Activated naive CD4-positive, alpha-beta T cell treated with anti-CD3 and anti-CD28 coated beads, Interleukin-2, amount 50 U/mL, for 24 hours (primary cell): ENCODE measurements at regions not wholly inside any gene's neighbourhood (a gene's known extent, or its start where the extent isn't known, plus 50 kb on each side); places are given as distances from the start of the nearest gene placed in this dataset.

Experiments used
- H3K27ac Mint-ChIP-seq: one replicate; pipeline ENCODE4 v1.8.0; 2021; ENCODE audit warnings: mild to moderate bottlenecking, mixed read lengths
- H3K27me3 Mint-ChIP-seq: one replicate; pipeline ENCODE4 v1.8.0; 2021; ENCODE audit warnings: mixed read lengths
- H3K36me3 Mint-ChIP-seq: one replicate; pipeline ENCODE4 v1.8.0; 2021; ENCODE audit warnings: mixed read lengths
- H3K4me1 Mint-ChIP-seq: one replicate; pipeline ENCODE4 v1.8.0; 2021; ENCODE audit warnings: mixed read lengths
- H3K4me3 Mint-ChIP-seq: one replicate; pipeline ENCODE4 v1.8.0; 2021; ENCODE audit warnings: mild to moderate bottlenecking, mixed read lengths
- H3K9me3 Mint-ChIP-seq: one replicate; pipeline ENCODE4 v1.8.0; 2021; ENCODE audit warnings: mixed read lengths

DNA sequence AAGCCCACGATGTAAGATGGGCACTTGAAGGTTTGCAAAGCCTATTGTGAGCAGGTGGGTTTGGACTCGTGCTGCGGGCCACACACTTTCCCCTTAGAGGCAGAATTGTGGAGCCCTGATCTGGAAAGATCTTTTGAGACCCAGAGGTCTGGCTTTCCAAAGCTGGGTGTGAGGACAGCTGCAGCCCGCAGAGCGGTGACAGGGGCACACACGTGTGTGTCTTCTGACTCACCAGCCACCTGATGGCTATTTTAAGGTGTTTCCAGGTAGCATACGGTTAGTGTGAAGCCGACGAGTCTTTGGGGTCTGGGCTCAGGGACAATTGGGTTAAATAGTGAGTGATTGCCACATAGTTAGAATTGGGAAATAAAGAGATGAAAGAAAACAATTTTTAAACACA is 108.9 kb upstream of the GSE1 start:
- Mint-ChIP-seq H3K9me3 (no peaks in the 10 kb centered on the region), H3K4me1 (no peaks in the 10 kb centered on the region), H3K36me3 (no peaks in the 10 kb centered on the region), H3K4me3 (no peak overlapping the region), H3K27me3 (no peaks in the 10 kb centered on the region), H3K27ac (no peak overlapping the region)

DNA sequence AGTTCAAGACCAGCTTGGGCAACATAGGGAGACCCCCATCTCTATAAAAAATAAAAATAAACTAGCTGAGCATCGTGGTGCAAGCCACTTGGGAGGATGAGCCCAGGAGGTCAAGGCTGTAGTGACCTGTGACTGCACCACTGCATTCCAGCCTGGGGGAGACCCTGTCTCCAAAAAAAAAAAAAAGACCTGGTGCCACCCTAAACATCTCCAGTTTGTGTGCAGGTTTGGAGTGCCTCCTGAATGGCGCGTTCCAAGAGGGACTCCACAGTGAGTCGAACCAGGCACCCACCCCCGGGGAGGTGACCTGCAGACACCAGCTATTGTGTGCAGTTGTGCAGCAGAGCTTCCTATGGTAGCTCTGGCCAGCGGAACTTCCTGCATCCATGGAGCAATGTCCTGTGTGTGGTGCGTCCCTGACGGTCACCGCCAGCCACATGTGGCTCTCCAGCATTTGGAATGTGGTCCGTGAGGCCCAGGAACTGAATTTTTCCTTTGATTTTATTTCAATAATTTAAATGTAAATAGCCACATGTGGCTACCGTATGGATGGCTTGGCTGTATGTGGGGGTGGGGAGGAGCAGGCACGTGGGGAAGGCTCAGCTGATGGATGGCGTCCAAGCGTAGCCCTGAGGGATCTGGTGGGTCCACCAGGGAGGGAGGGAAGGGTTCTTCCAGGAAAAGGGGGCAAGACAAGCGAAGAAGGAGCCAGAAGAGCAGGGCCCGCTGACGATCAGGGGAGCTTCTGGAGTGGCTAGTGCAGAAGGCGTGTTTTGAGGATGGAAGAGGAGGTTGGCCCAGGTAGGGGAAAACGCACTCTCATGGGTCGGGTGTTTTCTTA is 107.1 kb upstream of the GSE1 start:
- Mint-ChIP-seq H3K4me3 (no peak overlapping the region), H3K27ac (no peak overlapping the region), H3K27me3 (no peaks in the 10 kb centered on the region), H3K9me3 (no peaks in the 10 kb centered on the region), H3K36me3 (no peaks in the 10 kb centered on the region), H3K4me1 (no peaks in the 10 kb centered on the region)

DNA sequence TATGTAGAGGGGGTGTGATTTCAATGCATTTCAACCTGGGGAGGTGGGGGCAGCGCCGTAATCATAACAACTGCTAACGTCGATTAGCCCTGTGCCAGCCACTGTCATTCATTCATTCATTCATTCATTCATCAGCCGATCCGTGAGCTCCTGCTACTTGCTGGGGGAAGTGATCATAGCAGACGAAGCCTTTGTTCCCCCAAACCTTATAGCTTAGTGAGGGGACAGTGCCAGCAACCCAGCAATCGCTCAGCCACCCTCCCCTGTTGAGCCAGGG is 106.5 kb upstream of the GSE1 start:
- H3K36me3 Mint-ChIP-seq: no peaks in the 10 kb centered on the region
- no peak overlapping the region for H3K27ac Mint-ChIP-seq
- no peaks in the 10 kb centered on the region for H3K27me3 Mint-ChIP-seq
- H3K4me3 Mint-ChIP-seq: no peak overlapping the region
- H3K4me1 Mint-ChIP-seq: no peaks in the 10 kb centered on the region
- no peaks in the 10 kb centered on the region for H3K9me3 Mint-ChIP-seq

DNA sequence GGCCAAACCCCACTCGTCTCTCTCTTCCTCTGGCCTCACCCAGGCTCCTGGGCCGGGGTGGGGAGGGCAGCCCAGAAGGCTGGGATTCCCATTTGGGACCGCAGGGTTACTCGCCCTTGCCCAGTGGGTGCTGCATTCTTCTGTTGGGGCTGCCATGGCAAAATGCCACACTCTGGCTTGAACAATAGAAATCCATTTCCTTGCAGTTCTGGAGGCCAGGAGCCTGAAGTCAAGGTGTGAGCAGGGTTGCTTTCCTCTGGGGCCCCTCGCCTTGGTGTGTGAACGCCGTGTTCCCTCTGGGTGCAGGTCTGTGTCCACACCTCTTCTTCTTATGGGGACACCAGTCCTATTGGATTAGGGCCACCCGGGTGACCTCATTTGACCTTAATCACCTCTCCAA is 105.8 kb upstream of the GSE1 start:
- Mint-ChIP-seq H3K36me3 (no peaks in the 10 kb centered on the region), H3K9me3 (no peaks in the 10 kb centered on the region), H3K27ac (no peak overlapping the region), H3K4me1 (no peaks in the 10 kb centered on the region), H3K27me3 (no peaks in the 10 kb centered on the region), H3K4me3 (no peak overlapping the region)

DNA sequence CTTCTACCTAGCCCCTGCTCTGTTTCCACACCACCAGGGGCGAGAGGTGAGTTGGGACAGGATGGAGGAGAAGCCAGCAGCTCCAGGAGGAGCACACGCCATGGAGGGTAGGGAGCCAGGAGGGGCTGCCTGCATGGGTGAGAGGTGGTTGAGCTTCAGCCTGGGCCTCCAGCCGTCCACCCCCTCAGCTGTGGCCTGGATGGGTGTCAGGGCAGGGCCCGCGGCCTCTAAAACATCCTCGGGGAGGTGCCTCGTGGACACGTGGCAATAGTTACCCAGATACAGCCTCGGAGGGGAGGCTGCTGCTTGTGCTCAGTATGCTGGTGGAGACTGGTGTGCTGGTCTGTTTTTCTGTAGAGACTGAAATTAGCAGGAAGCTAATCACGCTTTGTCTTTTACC is 104.7 kb upstream of the GSE1 start:
- H3K36me3 Mint-ChIP-seq: no peaks in the 10 kb centered on the region
- no peak overlapping the region for H3K4me3 Mint-ChIP-seq
- no peaks in the 10 kb centered on the region for H3K9me3 Mint-ChIP-seq
- no peak overlapping the region for H3K27ac Mint-ChIP-seq
- no peaks in the 10 kb centered on the region for H3K4me1 Mint-ChIP-seq
- H3K27me3 Mint-ChIP-seq: no peaks in the 10 kb centered on the region

DNA sequence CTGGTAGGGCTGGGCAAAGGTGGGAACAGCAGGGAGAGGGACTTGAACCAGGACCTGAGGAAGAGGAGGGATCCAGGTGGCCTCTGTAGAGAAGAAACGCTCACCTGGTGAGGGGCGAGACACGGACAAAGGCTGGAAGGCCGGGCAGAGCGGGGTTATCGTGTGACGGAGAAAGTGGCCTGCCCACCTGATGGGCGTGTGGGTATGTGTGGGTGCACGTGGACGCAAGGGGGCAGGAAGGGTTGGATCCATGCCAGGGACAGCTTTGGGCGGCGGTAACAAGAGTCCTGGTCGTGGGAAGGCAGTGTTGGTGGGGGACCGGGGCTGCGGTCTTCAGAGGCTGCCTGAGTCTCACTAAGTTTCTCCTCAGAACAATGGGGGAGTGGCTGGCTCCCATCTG is 104.1 kb upstream of the GSE1 start:
- no peaks in the 10 kb centered on the region for H3K9me3 Mint-ChIP-seq
- H3K4me1 Mint-ChIP-seq: no peaks in the 10 kb centered on the region
- no peaks in the 10 kb centered on the region for H3K27me3 Mint-ChIP-seq
- H3K36me3 Mint-ChIP-seq: no peaks in the 10 kb centered on the region
- H3K4me3 Mint-ChIP-seq: no peak overlapping the region
- H3K27ac Mint-ChIP-seq: no peak overlapping the region

DNA sequence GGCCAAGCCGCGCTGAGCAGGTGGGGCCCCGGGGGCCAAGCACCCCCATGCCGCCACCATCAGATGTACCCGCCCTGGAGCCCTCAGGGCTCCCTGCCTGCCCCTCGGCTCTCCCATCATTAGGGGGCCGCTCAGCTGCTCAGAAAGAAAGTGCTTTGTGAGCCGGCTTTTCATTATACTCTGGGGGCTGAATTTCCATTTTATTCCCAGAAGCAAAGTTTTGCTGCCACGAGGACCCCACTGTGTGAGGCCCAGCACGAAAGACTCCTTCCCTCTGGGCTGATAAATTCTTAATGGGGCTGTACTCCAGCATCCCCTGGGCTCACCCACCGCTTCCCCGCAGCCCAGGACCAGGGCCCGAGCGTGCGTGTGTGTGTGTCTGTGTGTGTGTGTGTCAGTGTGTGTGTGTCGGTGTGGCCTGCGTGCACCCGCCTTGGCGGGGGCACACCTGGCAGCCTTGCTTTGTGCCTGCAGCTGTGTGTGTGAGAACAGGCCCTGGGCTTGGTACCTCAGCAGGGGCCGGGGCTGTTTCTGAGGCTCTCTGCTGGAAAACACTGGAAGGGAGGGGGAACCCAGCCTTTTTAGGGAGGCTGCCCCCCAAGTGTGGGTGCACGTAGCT is 103.0 kb upstream of the GSE1 start:
- no peak overlapping the region for H3K27ac Mint-ChIP-seq
- no peaks in the 10 kb centered on the region for H3K9me3 Mint-ChIP-seq
- no peaks in the 10 kb centered on the region for H3K36me3 Mint-ChIP-seq

DNA sequence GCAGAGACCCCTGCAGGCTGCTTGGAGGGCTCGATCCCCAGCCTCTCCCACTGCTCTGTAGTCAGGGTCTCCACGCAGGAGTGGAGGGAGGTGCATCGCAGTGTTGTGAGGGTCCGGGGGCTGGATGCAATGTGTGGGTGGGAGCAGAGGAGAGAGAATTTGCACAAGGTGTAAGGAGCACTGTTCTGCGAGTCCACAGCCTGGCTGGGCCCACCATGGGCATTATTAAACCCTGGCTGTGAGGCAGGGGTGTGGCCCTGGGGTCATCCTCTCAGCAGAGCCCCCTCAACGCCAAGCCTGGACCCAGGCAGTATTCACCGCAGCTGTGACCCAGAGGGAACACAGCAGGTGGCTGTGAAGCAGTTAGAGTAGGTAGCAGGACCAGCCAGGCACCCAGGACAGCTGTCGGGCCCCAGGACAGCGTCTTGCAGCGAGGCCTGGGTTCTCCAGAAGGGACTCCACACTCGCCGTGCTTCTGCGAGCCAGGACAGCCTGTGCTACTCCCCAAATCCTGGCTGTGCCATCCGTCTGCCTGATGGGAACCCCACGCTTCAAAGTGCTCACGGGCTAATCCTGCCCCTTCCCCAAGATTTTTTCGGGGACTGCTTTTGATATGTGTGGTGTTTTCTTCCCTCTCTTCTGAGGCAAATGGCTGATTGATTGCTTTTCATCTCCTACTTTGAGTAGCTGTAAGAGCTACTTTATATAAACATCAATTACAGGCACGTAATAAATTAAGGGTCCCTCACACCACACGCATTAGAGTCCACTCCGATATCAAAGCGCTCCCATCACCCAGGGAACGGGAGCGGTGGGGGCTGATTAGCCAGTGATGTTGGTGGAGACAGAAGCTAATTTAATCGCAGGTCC is 100.9 kb upstream of the GSE1 start:
- no peak overlapping the region for H3K4me3 Mint-ChIP-seq
- H3K36me3 Mint-ChIP-seq: no peaks in the 10 kb centered on the region
- H3K27ac Mint-ChIP-seq: no peak overlapping the region
- no peaks in the 10 kb centered on the region for H3K27me3 Mint-ChIP-seq
- no peaks in the 10 kb centered on the region for H3K9me3 Mint-ChIP-seq
- no peaks in the 10 kb centered on the region for H3K4me1 Mint-ChIP-seq

More for the DNA sequence above, 103.0 kb upstream of the GSE1 start:
- Mint-ChIP-seq H3K27me3 (no peaks in the 10 kb centered on the region), H3K4me1 (no peaks in the 10 kb centered on the region), H3K4me3 (no peak overlapping the region)

DNA sequence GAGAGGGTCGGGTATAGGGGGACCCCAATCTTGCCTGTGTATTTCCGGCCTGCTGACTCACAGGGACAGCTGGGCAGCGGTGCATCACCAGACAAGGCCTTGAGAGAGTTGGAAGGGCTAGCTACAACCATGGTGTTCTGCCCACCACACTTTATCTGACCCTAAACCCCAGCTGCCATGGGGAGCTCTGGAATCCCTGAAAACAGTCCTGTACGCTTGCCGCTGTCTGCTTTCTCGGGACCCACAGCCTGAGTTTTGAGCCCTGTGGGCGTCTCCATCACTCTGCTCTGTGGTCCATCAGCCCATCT is 100.4 kb upstream of the GSE1 start:
- Mint-ChIP-seq H3K27me3 (no peaks in the 10 kb centered on the region), H3K27ac (no peak overlapping the region), H3K36me3 (no peaks in the 10 kb centered on the region), H3K9me3 (no peaks in the 10 kb centered on the region), H3K4me1 (no peaks in the 10 kb centered on the region), H3K4me3 (no peak overlapping the region)

DNA sequence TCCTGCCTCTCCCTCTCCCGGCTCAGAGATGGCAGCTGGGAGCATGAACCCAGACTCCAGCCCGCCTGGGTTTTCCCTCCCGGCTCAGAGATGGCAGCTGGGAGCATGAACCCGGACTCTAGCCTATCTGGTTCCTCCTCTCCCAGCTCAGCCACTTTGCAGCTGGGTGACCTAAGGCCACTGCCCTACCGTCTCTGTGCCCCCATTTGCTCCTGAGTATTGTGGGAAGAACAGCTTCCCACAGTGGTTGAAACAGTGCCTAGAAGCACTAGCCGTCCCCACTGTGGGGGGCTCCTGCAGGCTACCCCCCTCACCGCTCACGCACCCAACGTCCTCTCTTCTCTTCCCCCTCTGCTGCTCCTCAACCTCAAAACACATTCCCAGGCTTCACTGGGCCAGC is 99.9 kb upstream of the GSE1 start:
- Mint-ChIP-seq H3K36me3 (no peaks in the 10 kb centered on the region), H3K4me1 (no peaks in the 10 kb centered on the region), H3K27ac (no peak overlapping the region), H3K4me3 (no peak overlapping the region), H3K27me3 (no peaks in the 10 kb centered on the region), H3K9me3 (no peaks in the 10 kb centered on the region)

DNA sequence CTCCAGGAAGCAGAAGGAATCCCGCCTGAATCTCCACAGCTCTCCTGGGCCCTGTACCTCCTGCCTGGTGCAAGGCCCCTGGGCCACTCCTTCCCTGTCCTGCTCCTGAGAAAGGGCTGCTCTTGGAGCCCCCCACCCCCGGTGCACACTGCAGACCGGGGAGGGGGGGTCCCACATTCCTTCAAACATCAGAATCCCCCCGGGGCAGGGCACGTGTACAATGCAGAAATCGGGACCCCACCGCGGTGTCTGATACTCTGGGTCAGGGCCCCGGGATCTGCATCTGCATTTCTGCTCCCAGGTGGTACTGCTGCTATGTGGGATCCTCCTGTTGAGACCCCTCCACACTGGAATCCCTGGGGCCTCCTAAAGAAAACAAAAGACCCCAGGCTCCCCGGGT is 99.5 kb upstream of the GSE1 start:
- no peaks in the 10 kb centered on the region for H3K4me1 Mint-ChIP-seq
- no peak overlapping the region for H3K27ac Mint-ChIP-seq
- no peaks in the 10 kb centered on the region for H3K27me3 Mint-ChIP-seq
- H3K4me3 Mint-ChIP-seq: no peak overlapping the region
- no peaks in the 10 kb centered on the region for H3K9me3 Mint-ChIP-seq
- no peaks in the 10 kb centered on the region for H3K36me3 Mint-ChIP-seq

DNA sequence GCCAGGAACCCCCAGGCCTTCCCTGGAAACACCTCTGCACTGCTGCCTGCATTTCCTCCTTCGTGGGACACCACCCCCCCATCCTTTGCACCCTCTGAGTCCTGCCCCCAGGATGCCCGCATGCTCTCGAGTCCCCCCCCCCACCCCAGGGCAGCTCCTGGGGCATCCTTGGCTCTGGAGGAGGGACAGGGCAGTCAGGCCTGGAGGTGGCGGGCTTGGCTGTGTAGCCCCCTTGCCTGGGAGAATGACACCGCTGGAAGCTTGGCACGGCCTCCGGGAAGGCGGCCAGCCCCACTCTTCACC is 98.9 kb upstream of the GSE1 start:
- no peak overlapping the region for H3K4me3 Mint-ChIP-seq
- no peaks in the 10 kb centered on the region for H3K4me1 Mint-ChIP-seq
- H3K27me3 Mint-ChIP-seq: no peaks in the 10 kb centered on the region
- no peaks in the 10 kb centered on the region for H3K9me3 Mint-ChIP-seq
- H3K36me3 Mint-ChIP-seq: no peaks in the 10 kb centered on the region
- no peak overlapping the region for H3K27ac Mint-ChIP-seq

DNA sequence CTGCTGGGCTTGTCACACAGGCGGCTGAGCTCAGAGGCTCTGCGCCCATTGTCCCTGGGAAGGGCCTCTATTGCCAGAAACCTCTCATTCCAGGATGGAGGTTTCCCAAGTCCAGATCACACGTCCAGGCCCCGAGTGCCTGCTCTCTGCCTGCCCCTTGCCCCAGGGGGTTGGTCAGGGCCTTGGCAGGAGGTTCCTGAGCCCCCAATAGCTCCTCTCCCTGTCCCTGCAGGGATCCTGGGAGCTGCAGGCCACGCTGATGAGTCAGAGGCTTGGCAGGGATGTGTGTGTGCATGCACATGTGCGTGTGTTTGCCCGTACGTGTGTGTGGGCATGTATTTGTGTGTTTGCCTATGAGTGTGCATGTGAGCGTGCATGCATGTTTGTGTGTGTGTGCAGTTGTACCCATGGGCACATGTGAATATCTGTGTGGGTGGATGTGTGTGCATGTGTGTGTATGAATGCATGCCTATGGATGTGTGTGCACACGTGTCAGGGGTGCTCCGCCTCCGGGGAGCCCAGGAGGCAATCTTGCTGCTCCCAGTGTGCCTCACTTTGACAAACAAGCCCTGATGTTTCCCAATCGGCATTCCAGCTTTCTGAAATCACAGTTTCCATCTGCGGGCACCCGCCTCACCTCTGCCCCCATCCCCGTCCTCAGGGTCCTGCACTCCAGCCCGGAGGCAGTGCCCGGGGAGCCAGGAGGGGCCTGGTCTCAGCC is 98.4 kb upstream of the GSE1 start:
- Mint-ChIP-seq H3K4me1 (no peaks in the 10 kb centered on the region), H3K9me3 (no peaks in the 10 kb centered on the region)

DNA sequence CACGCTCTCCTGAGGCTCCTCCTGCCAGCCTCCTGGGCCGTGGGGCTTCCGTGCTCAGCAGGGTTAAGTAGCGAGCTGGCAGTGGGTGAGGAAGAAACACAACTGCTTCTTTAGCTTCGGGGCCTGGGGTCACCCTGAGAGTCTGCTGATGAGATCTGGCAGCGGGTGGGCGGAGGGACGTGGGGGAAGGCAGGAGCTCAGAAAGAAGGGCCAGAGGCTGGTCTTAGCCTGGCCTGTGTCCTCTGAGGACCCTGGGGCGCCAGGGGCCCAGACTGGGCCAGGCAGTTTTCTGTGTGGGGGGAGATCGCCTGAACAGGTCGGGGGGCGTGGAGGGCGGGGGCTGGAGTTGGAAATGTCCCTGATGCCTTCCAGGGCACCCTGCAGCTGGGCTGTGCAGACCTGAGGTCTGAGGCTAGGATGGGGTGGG is 97.8 kb upstream of the GSE1 start:
- Mint-ChIP-seq H3K36me3 (no peaks in the 10 kb centered on the region), H3K4me3 (no peak overlapping the region), H3K27ac (no peak overlapping the region), H3K27me3 (no peaks in the 10 kb centered on the region), H3K9me3 (no peaks in the 10 kb centered on the region), H3K4me1 (no peaks in the 10 kb centered on the region)

More for the DNA sequence above, 98.4 kb upstream of the GSE1 start:
- H3K27ac Mint-ChIP-seq: no peak overlapping the region
- no peaks in the 10 kb centered on the region for H3K36me3 Mint-ChIP-seq
- no peaks in the 10 kb centered on the region for H3K27me3 Mint-ChIP-seq
- no peak overlapping the region for H3K4me3 Mint-ChIP-seq

DNA sequence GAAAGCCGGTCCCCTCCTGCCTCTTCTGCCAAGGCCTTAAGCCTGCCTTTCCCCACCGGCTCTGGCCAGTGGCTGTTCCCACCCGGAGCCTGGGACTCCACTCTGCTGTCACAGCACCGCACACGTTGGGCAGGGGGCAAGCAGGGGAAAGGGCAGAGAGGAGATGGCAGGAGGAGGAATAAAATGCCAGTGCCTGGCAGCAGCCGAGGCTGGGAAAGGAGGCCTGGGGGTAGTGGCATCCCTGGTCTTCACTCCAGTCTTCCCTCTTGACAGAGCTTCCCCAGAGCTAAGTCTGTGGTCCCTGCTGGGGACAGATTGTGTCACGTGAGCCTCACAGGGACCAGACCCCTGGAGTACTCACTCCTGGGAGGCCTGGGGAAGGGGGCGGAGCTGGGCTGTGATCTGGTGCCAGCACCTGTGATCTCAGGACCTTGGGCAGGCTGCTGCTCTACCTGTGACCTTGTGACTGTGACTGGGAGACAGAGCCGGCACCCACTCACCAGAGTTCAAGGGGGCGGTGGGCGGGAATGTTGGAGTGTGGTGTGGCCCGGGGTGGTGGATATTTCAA is 97.2 kb upstream of the GSE1 start:
- Mint-ChIP-seq H3K4me3 (no peak overlapping the region), H3K27me3 (no peaks in the 10 kb centered on the region), H3K36me3 (no peaks in the 10 kb centered on the region), H3K9me3 (no peaks in the 10 kb centered on the region), H3K4me1 (no peaks in the 10 kb centered on the region), H3K27ac (no peak overlapping the region)

DNA sequence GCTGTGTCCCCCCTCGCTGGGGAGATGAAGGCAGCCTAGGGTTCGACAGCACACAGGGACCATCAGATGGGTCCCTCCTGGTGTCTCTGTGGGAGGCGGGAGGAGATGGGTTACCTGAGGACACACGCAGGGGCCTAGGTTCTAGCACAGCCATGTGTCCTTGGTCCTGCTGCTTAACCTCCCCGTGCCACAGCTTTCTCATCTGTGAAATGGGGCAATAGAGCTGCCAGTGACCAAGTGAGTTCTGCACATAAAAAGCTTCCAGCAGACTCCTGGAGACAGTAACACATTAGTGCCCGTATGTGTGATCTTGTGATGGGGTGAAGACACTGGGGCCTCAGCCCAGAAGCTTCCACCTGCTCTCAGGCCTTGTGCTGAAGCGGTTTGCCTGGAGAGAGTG is 96.0 kb upstream of the GSE1 start:
- H3K27ac Mint-ChIP-seq: no peak overlapping the region
- no peaks in the 10 kb centered on the region for H3K9me3 Mint-ChIP-seq
- no peaks in the 10 kb centered on the region for H3K36me3 Mint-ChIP-seq
- no peaks in the 10 kb centered on the region for H3K27me3 Mint-ChIP-seq
- H3K4me1 Mint-ChIP-seq: no peaks in the 10 kb centered on the region
- H3K4me3 Mint-ChIP-seq: no peak overlapping the region
